ENCODE measurements at regions not wholly inside any gene's neighbourhood (a gene's known extent, or its start where the extent isn't known, plus 50 kb on each side); places are given as distances from the start of the nearest gene placed in this dataset.

DNA sequence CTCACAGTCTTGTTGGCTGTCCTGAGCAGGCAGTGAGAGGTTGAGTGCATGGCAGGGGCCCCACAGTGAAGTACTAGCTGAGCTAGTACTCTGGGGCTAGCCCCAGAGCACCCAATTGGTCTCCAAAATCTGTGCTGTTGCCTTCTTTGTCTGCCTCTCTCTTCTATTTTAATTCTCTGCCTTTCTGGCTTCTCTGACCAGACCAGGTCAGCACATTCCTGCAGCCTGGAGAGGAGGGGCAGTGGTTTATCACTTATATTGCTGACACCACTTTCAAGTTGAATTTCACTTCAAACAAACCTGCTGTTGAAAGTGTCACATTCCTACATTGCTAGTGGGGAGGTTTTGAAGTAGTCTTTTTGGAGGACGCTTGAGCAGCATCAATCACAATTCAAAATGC, 628.7 kb downstream of the PTPRU start:
- Histone ChIP-seq H3K9me3 (ENCODE audit: control insufficient read depth in 2 of 2, insufficient read depth in 1 of 2, low read depth in 1 of 2, low read length in 1 of 2) (peaks cover 0 to 9% of the 10 kb centered on the region in 2 donors), H3K36me3 (ENCODE audit: control insufficient read depth in 2 of 2, insufficient read depth in 2 of 2, low read length in 1 of 2) (no peaks in the 10 kb centered on the region), H3K4me1 (ENCODE audit: control insufficient read depth in 2 of 2, insufficient read depth in 2 of 2, low read length in 1 of 2) (no peaks in the 10 kb centered on the region), H3K27ac (ENCODE audit: low read depth in 2 of 2, low read length in 1 of 2) (no peak overlapping the region), H3K27me3 (ENCODE audit: control insufficient read depth in 1 of 2, insufficient read depth in 2 of 2, low read length in 2 of 2) (no peaks in the 10 kb centered on the region), H3K4me3 (ENCODE audit: low read depth in 1 of 2, low read length in 2 of 2) (no peak overlapping the region)
- 18 to 33% methylated on average over 1 of the region's 1 CpG for WGBS, 2 donors

DNA sequence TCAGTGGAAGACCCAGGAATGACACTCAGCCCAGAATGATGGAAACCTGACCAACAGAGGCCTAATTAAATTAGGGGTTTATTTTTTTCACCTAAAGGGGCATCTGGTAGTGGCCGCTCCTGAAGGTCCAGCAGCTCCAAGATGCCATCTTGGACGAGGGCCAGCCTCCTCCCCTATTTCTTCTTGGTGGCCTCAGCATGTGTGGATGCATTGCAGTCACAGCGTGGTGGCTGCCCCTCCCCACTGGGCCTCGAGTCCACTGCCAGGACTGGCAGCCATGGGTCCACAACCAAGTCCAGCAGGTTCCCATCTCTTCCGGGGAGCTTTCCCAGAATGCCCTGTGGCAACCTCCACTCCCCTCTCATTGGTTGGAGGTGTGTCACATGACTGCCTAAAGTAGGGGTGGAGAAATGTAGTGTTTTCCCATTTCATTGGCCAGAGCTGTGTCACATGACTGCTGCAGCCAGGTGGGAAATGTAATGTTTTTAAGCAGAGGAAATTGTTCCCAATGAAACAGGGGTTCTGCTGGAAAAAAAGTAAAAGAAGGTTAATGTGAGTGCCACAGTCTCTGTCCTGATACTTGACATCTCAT, 628.2 kb downstream of the PTPRU start:
- WGBS, 2 donors: 65 to 72% methylated on average over 5 of the region's 5 CpGs

DNA sequence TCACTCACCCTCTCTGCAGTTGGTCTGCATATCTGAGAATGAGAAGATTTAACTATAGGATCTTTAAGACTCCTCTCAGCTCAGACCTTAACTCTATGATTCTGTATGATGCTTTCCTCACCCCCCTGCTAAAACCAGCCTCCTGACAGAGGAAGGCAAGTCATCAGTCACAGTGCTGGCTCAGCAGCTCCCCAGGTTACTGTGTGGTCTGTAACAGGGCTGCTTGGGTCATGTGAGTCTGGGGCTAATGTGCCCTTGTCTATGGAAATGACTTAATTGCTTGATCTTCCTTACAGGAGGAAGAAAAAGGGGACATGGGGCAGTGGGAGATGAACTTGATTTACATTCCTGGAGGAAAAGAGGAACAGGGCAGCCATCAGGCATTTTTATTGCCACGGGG, 625.6 kb downstream of the PTPRU start:
- no peaks in the 10 kb centered on the region for H3K27me3 ChIP-seq (ENCODE audit: control insufficient read depth in 1 of 2, insufficient read depth in 2 of 2, low read length in 2 of 2)
- no peaks in the 10 kb centered on the region for H3K4me1 ChIP-seq (ENCODE audit: control insufficient read depth in 2 of 2, insufficient read depth in 2 of 2, low read length in 1 of 2)
- H3K36me3 ChIP-seq (ENCODE audit: control insufficient read depth in 2 of 2, insufficient read depth in 2 of 2, low read length in 1 of 2): no peaks in the 10 kb centered on the region
- 73 to 79% methylated on average over 1 of the region's 1 CpG for WGBS, 2 donors
- H3K9me3 ChIP-seq (ENCODE audit: control insufficient read depth in 2 of 2, insufficient read depth in 1 of 2, low read depth in 1 of 2, low read length in 1 of 2): peaks cover 0 to 9% of the 10 kb centered on the region in 2 donors
- no peak overlapping the region for H3K4me3 ChIP-seq (ENCODE audit: low read depth in 1 of 2, low read length in 2 of 2)
- no peak overlapping the region for H3K27ac ChIP-seq (ENCODE audit: low read depth in 2 of 2, low read length in 1 of 2)

More for the DNA sequence above, 628.2 kb downstream of the PTPRU start:
- H3K4me1 ChIP-seq (ENCODE audit: control insufficient read depth in 2 of 2, insufficient read depth in 2 of 2, low read length in 1 of 2): no peaks in the 10 kb centered on the region
- no peaks in the 10 kb centered on the region for H3K36me3 ChIP-seq (ENCODE audit: control insufficient read depth in 2 of 2, insufficient read depth in 2 of 2, low read length in 1 of 2)
- H3K4me3 ChIP-seq (ENCODE audit: low read depth in 1 of 2, low read length in 2 of 2): no peak overlapping the region
- H3K27ac ChIP-seq (ENCODE audit: low read depth in 2 of 2, low read length in 1 of 2): no peak overlapping the region
- peaks cover 0 to 9% of the 10 kb centered on the region in 2 donors for H3K9me3 ChIP-seq (ENCODE audit: control insufficient read depth in 2 of 2, insufficient read depth in 1 of 2, low read depth in 1 of 2, low read length in 1 of 2)
- no peaks in the 10 kb centered on the region for H3K27me3 ChIP-seq (ENCODE audit: control insufficient read depth in 1 of 2, insufficient read depth in 2 of 2, low read length in 2 of 2)

DNA sequence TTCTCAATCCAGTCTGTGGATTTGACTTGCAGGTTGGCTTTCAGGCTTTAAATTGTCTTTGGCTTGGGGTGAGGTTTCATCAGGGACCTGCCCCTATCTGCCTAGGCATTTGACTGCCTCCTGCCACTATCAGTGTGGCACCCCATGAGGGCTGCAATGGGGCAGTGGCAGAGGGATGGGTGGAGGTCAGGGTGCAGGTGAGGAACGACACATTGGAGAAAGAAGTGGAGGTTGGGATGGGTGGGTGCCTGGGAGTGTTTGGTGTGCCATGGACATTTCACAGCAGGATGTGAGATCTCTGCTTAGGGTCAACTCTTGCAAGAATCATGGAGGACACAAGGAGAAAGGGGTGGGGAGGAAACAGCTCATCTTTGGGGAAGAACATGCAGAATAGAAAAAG, 625.1 kb downstream of the PTPRU start:
- H3K4me1 ChIP-seq (ENCODE audit: control insufficient read depth in 2 of 2, insufficient read depth in 2 of 2, low read length in 1 of 2): no peaks in the 10 kb centered on the region
- H3K27ac ChIP-seq (ENCODE audit: low read depth in 2 of 2, low read length in 1 of 2): no peak overlapping the region
- H3K27me3 ChIP-seq (ENCODE audit: control insufficient read depth in 1 of 2, insufficient read depth in 2 of 2, low read length in 2 of 2): no peaks in the 10 kb centered on the region
- no peaks in the 10 kb centered on the region for H3K36me3 ChIP-seq (ENCODE audit: control insufficient read depth in 2 of 2, insufficient read depth in 2 of 2, low read length in 1 of 2)
- H3K4me3 ChIP-seq (ENCODE audit: low read depth in 1 of 2, low read length in 2 of 2): no peak overlapping the region
- 93 to 98% methylated on average over 1 of the region's 1 CpG for WGBS, 2 donors
- peaks cover 0 to 9% of the 10 kb centered on the region in 2 donors for H3K9me3 ChIP-seq (ENCODE audit: control insufficient read depth in 2 of 2, insufficient read depth in 1 of 2, low read depth in 1 of 2, low read length in 1 of 2)

DNA sequence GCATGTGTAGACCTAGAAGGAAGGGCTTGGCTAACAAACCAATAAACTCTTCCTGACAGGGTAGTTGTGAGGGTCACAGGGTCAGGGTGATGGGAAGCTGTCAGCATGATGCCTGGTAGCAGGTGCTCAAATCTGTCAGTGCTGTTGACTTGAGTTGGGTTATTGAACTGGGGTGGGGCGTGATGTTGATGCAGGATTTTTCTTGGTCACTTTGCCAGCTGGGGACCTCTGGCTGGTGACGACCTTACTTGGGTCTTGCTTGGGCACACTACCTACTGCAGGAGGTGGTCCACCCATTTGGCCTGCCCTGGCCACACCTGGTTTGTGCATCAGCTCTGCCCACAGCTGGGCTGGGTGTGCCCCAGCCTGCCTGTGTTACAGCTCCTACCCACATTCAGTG, 624.4 kb downstream of the PTPRU start:
- H3K4me1 ChIP-seq (ENCODE audit: control insufficient read depth in 2 of 2, insufficient read depth in 2 of 2, low read length in 1 of 2): no peaks in the 10 kb centered on the region
- H3K36me3 ChIP-seq (ENCODE audit: control insufficient read depth in 2 of 2, insufficient read depth in 2 of 2, low read length in 1 of 2): no peaks in the 10 kb centered on the region
- no peak overlapping the region for H3K4me3 ChIP-seq (ENCODE audit: low read depth in 1 of 2, low read length in 2 of 2)
- peaks cover 0 to 9% of the 10 kb centered on the region in 2 donors for H3K9me3 ChIP-seq (ENCODE audit: control insufficient read depth in 2 of 2, insufficient read depth in 1 of 2, low read depth in 1 of 2, low read length in 1 of 2)
- H3K27ac ChIP-seq (ENCODE audit: low read depth in 2 of 2, low read length in 1 of 2): no peak overlapping the region
- 91 to 96% methylated on average over 2 of the region's 2 CpGs for WGBS, 2 donors
- no peaks in the 10 kb centered on the region for H3K27me3 ChIP-seq (ENCODE audit: control insufficient read depth in 1 of 2, insufficient read depth in 2 of 2, low read length in 2 of 2)

DNA sequence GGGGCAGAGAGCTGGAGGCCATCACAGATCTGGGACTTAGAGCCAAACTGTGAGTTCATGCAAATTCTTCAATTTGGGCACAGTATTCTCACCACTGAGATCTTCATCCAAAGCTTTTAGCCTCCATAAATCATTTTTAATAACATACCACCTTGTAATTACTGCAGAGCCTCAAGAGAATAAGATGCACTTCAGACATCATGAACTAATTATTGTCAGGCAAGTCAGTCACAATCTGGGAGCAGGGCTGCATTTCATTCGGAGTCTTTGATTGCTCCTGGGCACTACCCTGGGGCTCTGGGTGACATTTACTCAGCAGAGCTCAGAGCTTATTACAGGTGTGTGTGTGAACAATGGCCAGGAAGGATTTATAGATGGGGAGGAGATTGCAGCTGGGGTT, 623.7 kb downstream of the PTPRU start:
- H3K4me1 ChIP-seq (ENCODE audit: control insufficient read depth in 2 of 2, insufficient read depth in 2 of 2, low read length in 1 of 2): no peaks in the 10 kb centered on the region
- no peaks in the 10 kb centered on the region for H3K27me3 ChIP-seq (ENCODE audit: control insufficient read depth in 1 of 2, insufficient read depth in 2 of 2, low read length in 2 of 2)
- peaks cover 0 to 9% of the 10 kb centered on the region in 2 donors for H3K9me3 ChIP-seq (ENCODE audit: control insufficient read depth in 2 of 2, insufficient read depth in 1 of 2, low read depth in 1 of 2, low read length in 1 of 2)
- no peak overlapping the region for H3K27ac ChIP-seq (ENCODE audit: low read depth in 2 of 2, low read length in 1 of 2)
- no peaks in the 10 kb centered on the region for H3K36me3 ChIP-seq (ENCODE audit: control insufficient read depth in 2 of 2, insufficient read depth in 2 of 2, low read length in 1 of 2)
- WGBS, 2 donors: 83 to 89% methylated on average over 1 of the region's 1 CpG
- H3K4me3 ChIP-seq (ENCODE audit: low read depth in 1 of 2, low read length in 2 of 2): no peak overlapping the region

DNA sequence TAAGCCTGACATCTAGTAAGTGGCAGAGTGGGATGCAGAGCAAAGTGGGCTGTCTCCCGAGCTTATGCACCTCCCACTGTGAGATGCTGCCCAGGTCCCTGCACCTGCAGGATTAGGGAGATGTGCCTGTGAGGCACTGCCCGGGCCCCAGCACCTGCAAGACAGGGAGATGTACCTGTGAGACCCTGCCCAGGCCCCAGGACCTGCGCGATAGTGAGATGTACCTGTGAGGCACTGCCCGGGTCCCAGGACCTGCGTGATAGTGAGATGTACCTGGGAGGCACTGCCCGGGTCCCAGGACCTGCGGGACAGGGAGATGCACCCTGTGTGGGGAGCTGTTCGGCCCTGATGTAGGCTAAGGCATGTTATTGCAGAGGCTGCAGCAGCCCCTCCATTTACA, 622.8 kb downstream of the PTPRU start:
- Histone ChIP-seq H3K27me3 (ENCODE audit: control insufficient read depth in 1 of 2, insufficient read depth in 2 of 2, low read length in 2 of 2) (no peaks in the 10 kb centered on the region), H3K4me3 (ENCODE audit: low read depth in 1 of 2, low read length in 2 of 2) (no peak overlapping the region), H3K9me3 (ENCODE audit: control insufficient read depth in 2 of 2, insufficient read depth in 1 of 2, low read depth in 1 of 2, low read length in 1 of 2) (peaks cover 0 to 9% of the 10 kb centered on the region in 2 donors), H3K27ac (ENCODE audit: low read depth in 2 of 2, low read length in 1 of 2) (no peak overlapping the region), H3K36me3 (ENCODE audit: control insufficient read depth in 2 of 2, insufficient read depth in 2 of 2, low read length in 1 of 2) (no peaks in the 10 kb centered on the region), H3K4me1 (ENCODE audit: control insufficient read depth in 2 of 2, insufficient read depth in 2 of 2, low read length in 1 of 2) (no peaks in the 10 kb centered on the region)
- WGBS, 2 donors: 79 to 86% methylated on average over 9 of the region's 9 CpGs

DNA sequence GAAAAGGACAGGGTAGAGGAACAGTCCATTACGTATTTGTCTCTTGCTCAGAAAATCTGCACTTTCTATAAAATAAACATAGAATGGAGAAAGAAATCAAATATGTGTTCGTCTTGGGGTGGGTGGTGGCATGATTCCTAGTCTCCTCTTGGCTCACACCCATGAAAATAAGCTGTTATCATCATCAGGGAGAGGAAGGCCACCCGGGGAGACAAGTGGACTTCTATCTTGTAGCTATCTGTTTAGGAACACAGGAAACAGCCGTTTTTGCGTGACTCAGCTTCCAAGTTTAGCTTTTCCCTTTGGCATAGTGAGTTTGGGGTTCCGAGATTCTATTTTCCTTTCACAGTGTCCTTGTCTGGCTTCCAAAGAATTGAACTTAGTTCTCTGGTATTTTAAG, 622.3 kb downstream of the PTPRU start:
- Histone ChIP-seq H3K27ac (ENCODE audit: low read depth in 2 of 2, low read length in 1 of 2) (no peak overlapping the region), H3K36me3 (ENCODE audit: control insufficient read depth in 2 of 2, insufficient read depth in 2 of 2, low read length in 1 of 2) (no peaks in the 10 kb centered on the region), H3K27me3 (ENCODE audit: control insufficient read depth in 1 of 2, insufficient read depth in 2 of 2, low read length in 2 of 2) (no peaks in the 10 kb centered on the region), H3K4me1 (ENCODE audit: control insufficient read depth in 2 of 2, insufficient read depth in 2 of 2, low read length in 1 of 2) (no peaks in the 10 kb centered on the region), H3K9me3 (ENCODE audit: control insufficient read depth in 2 of 2, insufficient read depth in 1 of 2, low read depth in 1 of 2, low read length in 1 of 2) (peaks cover 0 to 9% of the 10 kb centered on the region in 2 donors), H3K4me3 (ENCODE audit: low read depth in 1 of 2, low read length in 2 of 2) (no peak overlapping the region)
- WGBS, 2 donors: 44 to 46% methylated on average over 6 of the region's 6 CpGs

DNA sequence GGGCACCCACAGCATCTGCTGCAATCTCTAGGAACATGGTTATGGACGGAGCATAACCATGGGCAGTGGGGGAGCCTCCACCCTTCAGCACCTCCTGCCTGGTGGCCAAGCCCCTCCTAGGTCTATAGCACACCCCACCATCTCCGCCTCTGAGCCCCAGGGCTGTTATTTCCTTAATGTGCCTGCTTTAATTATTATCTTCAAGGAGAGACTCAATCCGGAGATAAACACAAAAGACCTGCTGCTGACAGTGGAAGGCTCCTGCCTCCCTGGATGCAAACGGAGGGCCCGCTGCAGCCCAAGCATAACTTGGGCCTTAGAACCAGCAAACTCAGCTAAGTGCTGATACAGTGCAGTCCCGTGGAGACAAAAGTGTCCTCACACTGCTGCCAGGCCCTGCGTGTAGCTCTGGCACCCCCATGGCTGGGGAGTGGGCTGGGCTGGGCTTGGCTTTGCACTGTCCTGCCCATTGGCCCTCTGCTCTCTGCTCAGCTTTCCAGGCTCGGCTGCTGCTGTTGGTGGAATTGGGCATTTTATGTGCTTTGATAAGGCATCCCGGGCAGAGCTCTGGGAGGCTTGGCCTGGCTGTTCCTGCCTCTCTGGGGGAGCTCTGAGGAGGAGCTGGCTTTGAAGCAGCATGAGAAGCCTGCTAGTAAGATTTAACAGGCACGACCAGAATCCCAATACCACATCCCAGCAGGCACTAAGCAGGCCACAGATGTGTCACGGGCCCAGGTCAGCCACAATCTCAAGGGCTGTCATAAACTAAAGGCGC, 620.2 kb downstream of the PTPRU start:
- Histone ChIP-seq H3K9me3 (ENCODE audit: control insufficient read depth in 2 of 2, insufficient read depth in 1 of 2, low read depth in 1 of 2, low read length in 1 of 2) (peaks cover 0 to 9% of the 10 kb centered on the region in 2 donors), H3K27me3 (ENCODE audit: control insufficient read depth in 1 of 2, insufficient read depth in 2 of 2, low read length in 2 of 2) (no peaks in the 10 kb centered on the region), H3K4me3 (ENCODE audit: low read depth in 1 of 2, low read length in 2 of 2) (no peak overlapping the region), H3K4me1 (ENCODE audit: control insufficient read depth in 2 of 2, insufficient read depth in 2 of 2, low read length in 1 of 2) (no peaks in the 10 kb centered on the region), H3K27ac (ENCODE audit: low read depth in 2 of 2, low read length in 1 of 2) (no peak overlapping the region), H3K36me3 (ENCODE audit: control insufficient read depth in 2 of 2, insufficient read depth in 2 of 2, low read length in 1 of 2) (no peaks in the 10 kb centered on the region)
- WGBS, 2 donors: 62 to 65% methylated on average over 12 of the region's 12 CpGs

Data from esophagus (tissue), 2 donors.